Thyroid gland (tissue), 4 donors: ENCODE measurements at regions not wholly inside any gene's neighbourhood (a gene's known extent, or its start where the extent isn't known, plus 50 kb on each side); places are given as distances from the start of the nearest gene placed in this dataset.

Experiments used
- DNase-seq, 2 donors: peaks; one replicate each; pipeline ENCODE4 v3.0.0-alpha.2; 2019
- H3K27ac ChIP-seq, 3 donors: fragments of 200-600 bp; sonication (generic); 1 replicate in 2 of 3; 2 replicates in 1 of 3; pipeline ENCODE4 v1.5.1; 2016 to 2019; ENCODE audit warnings: mild to moderate bottlenecking in 1 of 3, moderate library complexity in 1 of 3
- H3K27me3 ChIP-seq: fragments of 200-600 bp; sonication (generic); one replicate; pipeline ENCODE4 v1.5.1; 2019
- H3K36me3 ChIP-seq, 2 donors: fragments of 200-600 bp; sonication (generic); one replicate each; pipeline ENCODE4 v1.5.1; 2016 to 2019
- H3K4me1 ChIP-seq, 2 donors: fragments of 200-600 bp; sonication (generic); one replicate each; pipeline ENCODE4 v1.5.1; 2017 to 2019
- H3K4me3 ChIP-seq, 3 donors: fragments of 200-600 bp; sonication (generic); replicated peaks in 1 of 3; 1 replicate in 2 of 3; 2 replicates in 1 of 3; pipeline ENCODE4 v1.5.1; 2016; ENCODE audit warnings: mild to moderate bottlenecking in 1 of 3
- H3K9me3 ChIP-seq: fragments of 200-600 bp; sonication (generic); one replicate; pipeline ENCODE4 v1.5.1; 2017
- POLR2A ChIP-seq, 2 donors: fragments of 450-650 bp; IDR thresholded peaks; one replicate each; pipeline ENCODE4 v1.6.1; 2017; ENCODE audit warnings: antibody characterized with exemption in 2 of 2, mild to moderate bottlenecking in 2 of 2, moderate library complexity in 1 of 2
- WGBS, 2 donors: methylation state at CpG; one replicate each; pipeline ENCODE4 v1.1.5; 2017; 5-methylcytosine and 5-hydroxymethylcytosine counted together
- intact Hi-C: fragments of 100-400 bp; cut with DNase I; formaldehyde crosslinking; loops from one replicate; pipeline ENCODE4 v1.15.1; 2023
- TF ChIP-seq, protein P1 (sequence below), 6 experiments: fragments of 200-600 bp in 3 of 6; fragments of 450-650 bp in 3 of 6; sonication (generic) in 3 of 6; IDR thresholded peaks; one replicate each; pipeline ENCODE4 v1.5.1; 2016 to 2019; ENCODE audit warnings: antibody characterized with exemption in 6 of 6, mild to moderate bottlenecking in 2 of 6, inconsistent platforms in 1 of 6, moderate library complexity in 1 of 6

DNA sequence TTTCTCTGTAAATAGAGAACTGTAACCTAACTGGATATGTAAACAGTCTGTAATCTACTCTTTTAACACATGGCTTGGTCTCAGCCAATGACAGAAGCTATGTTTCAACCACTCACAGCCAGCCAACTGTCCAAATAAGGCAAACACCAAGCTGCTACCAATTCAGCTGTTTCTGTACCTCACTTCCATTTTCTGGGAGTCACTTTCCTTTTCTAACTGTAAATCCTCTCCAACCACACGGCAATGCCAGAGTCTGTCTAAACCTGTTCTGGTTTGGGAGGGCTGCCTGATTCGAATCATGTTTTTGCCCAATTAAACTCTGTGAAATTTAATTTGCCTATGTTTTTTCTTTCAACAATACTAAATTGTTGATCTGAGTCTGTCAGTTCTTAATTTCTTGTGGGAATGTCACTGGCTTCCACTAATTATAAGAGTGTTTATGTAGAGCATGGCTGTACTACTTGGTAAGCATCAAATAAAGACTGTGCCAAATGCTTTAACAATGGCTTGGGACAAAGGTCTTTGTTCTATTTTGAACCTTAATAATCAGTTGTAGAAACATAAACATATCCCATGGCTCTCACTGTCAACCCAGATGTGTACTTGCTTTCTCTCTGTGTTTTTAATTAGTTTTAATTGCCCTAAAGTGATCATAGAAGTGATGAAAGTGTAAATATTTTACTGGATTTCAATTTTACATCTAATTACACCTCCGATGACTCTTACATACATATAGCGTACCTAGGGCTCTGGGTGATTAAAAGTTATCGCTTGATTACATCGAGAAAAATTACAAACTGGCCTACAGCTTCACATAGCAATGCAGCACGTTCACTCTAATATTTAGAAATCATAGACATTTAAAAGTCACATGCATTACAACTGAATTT, 1144.6 kb upstream of the TMPRSS15 start:
- TF ChIP-seq POLR2A (IDR thresholded peaks at IDR 0.05), result no peak
- TF ChIP-seq, protein P1, sequence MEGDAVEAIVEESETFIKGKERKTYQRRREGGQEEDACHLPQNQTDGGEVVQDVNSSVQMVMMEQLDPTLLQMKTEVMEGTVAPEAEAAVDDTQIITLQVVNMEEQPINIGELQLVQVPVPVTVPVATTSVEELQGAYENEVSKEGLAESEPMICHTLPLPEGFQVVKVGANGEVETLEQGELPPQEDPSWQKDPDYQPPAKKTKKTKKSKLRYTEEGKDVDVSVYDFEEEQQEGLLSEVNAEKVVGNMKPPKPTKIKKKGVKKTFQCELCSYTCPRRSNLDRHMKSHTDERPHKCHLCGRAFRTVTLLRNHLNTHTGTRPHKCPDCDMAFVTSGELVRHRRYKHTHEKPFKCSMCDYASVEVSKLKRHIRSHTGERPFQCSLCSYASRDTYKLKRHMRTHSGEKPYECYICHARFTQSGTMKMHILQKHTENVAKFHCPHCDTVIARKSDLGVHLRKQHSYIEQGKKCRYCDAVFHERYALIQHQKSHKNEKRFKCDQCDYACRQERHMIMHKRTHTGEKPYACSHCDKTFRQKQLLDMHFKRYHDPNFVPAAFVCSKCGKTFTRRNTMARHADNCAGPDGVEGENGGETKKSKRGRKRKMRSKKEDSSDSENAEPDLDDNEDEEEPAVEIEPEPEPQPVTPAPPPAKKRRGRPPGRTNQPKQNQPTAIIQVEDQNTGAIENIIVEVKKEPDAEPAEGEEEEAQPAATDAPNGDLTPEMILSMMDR (IDR thresholded peaks at IDR 0.05), result no peak
- WGBS, 2 donors, result 76 to 92% methylated on average over 7 of the region's 7 CpGs
- DNase-seq, result no peak
- H3K27me3 ChIP-seq, result no peaks in the 10 kb centered on the region
- H3K4me1 ChIP-seq, result no peaks in the 10 kb centered on the region
- no peaks in the 10 kb centered on the region for H3K9me3 ChIP-seq
- no peak overlapping the region for H3K4me3 ChIP-seq
- intact Hi-C loops, result no loop called here
- H3K36me3 ChIP-seq, result no peaks in the 10 kb centered on the region
- no peak overlapping the region for H3K27ac ChIP-seq

DNA sequence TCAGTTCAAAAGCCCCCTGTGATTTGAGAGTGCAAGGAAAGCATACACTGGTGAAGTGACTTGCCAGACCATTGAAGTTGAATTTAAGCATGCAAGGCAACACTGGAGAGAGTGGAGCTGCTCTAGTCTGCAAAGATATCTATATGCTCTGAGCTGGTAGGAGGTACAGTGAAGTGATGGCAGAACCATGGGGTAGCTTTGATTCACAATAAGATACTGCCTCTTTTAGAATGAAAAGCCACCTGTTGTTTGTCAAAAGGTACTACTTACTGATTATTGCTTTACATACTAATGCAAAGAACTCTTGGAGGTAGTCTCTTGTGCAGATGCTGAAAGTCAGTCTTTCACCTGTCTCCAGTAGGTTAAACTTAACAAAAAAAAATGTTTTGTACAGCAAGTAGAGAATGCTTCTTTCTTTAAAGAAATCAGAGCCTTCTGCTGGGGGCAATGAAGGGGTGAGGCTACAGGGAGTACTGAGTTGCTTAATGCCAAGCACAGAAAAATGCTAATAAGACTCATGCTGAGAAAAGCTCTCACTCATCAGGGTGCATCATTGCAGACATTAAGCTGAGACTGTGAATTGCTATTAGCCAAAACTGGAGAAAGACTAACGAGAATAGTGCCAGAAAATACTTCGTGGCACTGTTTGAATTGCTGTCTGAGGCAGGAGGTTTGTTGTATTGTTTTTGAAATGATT, 1150.5 kb upstream of the TMPRSS15 start:
- WGBS, 2 donors, result 26 to 34% methylated on average over 2 of the region's 2 CpGs

DNA sequence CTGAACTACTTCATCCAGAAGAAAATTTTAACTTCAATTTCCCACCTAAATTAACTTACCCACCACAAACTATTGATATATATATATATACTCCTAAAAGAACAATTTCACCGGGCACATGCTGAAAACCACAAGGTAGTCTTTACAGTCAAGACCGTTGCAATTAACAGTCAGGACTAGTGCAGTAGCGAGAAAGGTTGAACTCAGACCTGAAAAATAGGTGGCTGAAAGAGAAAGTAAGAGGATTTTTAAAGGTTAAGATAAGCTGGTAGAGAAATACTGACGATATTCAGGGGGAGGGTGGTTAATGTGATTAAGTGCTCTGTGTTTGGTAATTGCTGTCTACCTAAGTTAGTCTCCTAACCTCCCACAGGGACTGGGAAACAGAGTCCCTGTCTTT, 1153.5 kb upstream of the TMPRSS15 start:
- Histone ChIP-seq H3K4me1 (no peaks in the 10 kb centered on the region), H3K9me3 (no peaks in the 10 kb centered on the region), H3K27ac (no peak overlapping the region), H3K36me3 (no peaks in the 10 kb centered on the region), H3K27me3 (no peaks in the 10 kb centered on the region), H3K4me3 (no peak overlapping the region)
- intact Hi-C loops, result no loop called here
- 77 to 84% methylated on average over 4 of the region's 4 CpGs for WGBS, 2 donors
- DNase-seq, result no peak
- no peak for TF ChIP-seq POLR2A (IDR thresholded peaks at IDR 0.05)
- TF ChIP-seq, protein P1 (IDR thresholded peaks at IDR 0.05), result no peak

More for the DNA sequence above, 1150.5 kb upstream of the TMPRSS15 start:
- H3K4me3 ChIP-seq, result no peak overlapping the region
- H3K4me1 ChIP-seq, result no peaks in the 10 kb centered on the region
- H3K27me3 ChIP-seq, result no peaks in the 10 kb centered on the region
- no peaks in the 10 kb centered on the region for H3K36me3 ChIP-seq
- H3K27ac ChIP-seq, result no peak overlapping the region
- DNase-seq, result no peak
- intact Hi-C loops, result no loop called here
- no peaks in the 10 kb centered on the region for H3K9me3 ChIP-seq
- TF ChIP-seq, protein P1 (IDR thresholded peaks at IDR 0.05), result no peak
- TF ChIP-seq POLR2A (IDR thresholded peaks at IDR 0.05), result no peak

DNA sequence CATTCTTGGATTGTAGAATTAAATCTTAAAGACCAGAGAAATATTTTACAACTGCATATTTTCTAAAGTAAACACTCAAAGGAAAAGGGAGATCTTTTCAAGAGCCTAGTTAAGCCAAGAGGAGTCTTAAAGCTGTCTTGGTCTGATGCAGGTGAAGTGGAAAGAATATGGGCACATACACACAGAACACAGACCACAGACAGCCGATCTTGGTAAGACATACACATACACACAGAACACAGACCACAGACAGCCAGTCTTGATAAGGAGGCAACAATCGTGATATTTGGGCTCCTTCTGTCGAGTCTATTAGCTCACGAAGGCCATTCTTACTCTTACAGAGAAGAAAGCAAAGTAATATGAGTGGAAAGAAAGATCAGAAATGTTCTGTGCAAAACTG, 1153.9 kb upstream of the TMPRSS15 start:
- Histone ChIP-seq H3K27me3 (no peaks in the 10 kb centered on the region), H3K4me1 (no peaks in the 10 kb centered on the region), H3K9me3 (no peaks in the 10 kb centered on the region), H3K36me3 (no peaks in the 10 kb centered on the region), H3K27ac (no peak overlapping the region), H3K4me3 (no peak overlapping the region)
- 71 to 76% methylated on average over 4 of the region's 4 CpGs for WGBS, 2 donors
- TF ChIP-seq POLR2A (IDR thresholded peaks at IDR 0.05), result no peak
- TF ChIP-seq, protein P1 (IDR thresholded peaks at IDR 0.05), result no peak
- no peak for DNase-seq
- intact Hi-C loops, result no loop called here

DNA sequence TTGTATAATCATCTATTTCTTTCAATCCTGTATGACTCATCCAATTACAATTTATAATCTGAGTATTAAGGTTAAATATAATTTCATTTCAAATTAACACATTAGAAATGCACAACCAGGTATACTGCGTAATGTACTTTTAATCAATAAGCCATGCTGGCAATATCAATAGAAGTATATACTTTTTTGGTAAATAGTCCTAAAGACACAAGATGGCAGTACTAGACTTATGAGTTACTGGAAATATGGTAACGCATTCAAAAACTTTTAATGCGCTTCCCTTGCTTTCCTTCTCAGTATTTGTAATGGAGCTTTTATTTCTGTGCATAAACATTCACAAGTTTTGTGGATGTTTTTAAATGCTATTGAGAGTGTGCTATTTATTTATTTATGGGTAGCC, 1162.0 kb upstream of the TMPRSS15 start:
- Histone ChIP-seq H3K27ac (no peak overlapping the region), H3K9me3 (no peaks in the 10 kb centered on the region), H3K4me1 (no peaks in the 10 kb centered on the region), H3K4me3 (no peak overlapping the region), H3K36me3 (no peaks in the 10 kb centered on the region), H3K27me3 (no peaks in the 10 kb centered on the region)
- intact Hi-C loops, result no loop called here
- 94 to 97% methylated on average over 3 of the region's 3 CpGs for WGBS, 2 donors
- DNase-seq, result no peak
- TF ChIP-seq, protein P1 (IDR thresholded peaks at IDR 0.05), result no peak
- TF ChIP-seq POLR2A (IDR thresholded peaks at IDR 0.05), result no peak
